ENCODE measurements at regions not wholly inside any gene's neighbourhood (a gene's known extent, or its start where the extent isn't known, plus 50 kb on each side); places are given as distances from the start of the nearest gene placed in this dataset.
"Not testable (repeated sequence)": the region's sequence is repeated elsewhere in the genome, so short reads cannot be mapped to it uniquely, and the experiment has no call there.

GRCh38 chr11:87970762-87971161 lies 204.5 kb downstream of the RAB38 start:
- DNase-seq (ENCODE audit: low spot score), result no peak

DNA sequence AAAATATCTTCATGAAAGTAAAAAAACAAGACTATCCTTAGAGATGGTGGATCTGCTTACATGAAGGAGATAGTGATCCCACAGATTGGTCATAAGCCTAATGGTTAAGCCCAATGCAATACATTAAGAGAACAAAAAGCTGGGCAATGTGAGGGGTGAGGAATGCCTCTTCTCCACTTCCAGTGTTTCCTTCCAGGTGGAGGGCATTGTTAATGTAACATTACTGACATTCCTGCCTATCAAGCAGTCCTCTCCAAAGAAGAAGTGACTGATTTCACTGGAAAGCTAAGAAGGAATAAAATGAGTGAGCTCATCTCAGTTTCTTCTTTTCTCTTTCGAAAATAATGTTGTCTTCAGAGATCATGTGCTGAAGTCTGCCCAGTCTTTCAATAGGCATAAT lies 207.8 kb downstream of the RAB38 start:
- no peak for DNase-seq (ENCODE audit: low spot score)

GRCh38 chr11:87966694-87967093 lies 208.5 kb downstream of the RAB38 start:
- no peak for DNase-seq (ENCODE audit: low spot score)

DNA sequence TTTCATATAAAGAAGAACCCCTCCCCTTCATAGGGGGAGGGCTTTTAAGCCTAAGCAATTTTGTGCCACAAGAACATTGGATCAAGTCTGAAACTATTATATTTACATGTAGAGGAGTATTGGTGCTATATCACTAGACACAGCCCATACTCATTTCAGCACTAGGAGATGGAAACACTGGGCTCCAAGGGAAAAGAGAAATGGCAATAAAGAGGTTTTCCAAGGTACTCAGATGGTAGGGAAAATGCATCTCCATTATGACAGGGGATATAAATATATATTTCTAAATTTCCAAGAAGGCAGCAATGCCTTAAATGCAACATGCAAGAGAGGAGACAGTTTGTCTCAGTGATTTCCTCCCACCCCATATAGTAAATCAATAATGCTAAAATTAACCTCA lies 209.0 kb downstream of the RAB38 start:
- DNase-seq (ENCODE audit: low spot score), result no peak

GRCh38 chr11:87961606-87962005 lies 213.6 kb downstream of the RAB38 start:
- DNase-seq (ENCODE audit: low spot score), result no peak

DNA sequence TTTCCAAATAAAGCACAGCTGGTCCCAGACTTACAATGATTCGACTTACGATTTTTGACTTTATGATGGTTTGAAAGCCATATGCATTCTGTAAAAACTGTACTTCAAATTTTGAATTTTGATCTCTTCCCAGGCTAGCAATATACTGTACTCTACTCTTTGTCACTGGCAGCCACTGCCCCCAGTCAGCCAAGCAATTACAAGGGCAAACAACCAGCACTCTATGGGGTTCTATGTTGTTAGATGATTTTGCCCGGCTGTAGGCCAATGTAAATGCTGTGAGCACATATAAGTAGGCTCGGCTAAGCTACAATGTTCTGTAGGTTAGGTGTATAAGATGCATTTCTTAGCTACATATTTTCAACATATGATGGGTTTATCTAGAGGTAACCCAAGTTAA lies 217.3 kb downstream of the RAB38 start:
- DNase-seq (ENCODE audit: low spot score), result no peak

DNA sequence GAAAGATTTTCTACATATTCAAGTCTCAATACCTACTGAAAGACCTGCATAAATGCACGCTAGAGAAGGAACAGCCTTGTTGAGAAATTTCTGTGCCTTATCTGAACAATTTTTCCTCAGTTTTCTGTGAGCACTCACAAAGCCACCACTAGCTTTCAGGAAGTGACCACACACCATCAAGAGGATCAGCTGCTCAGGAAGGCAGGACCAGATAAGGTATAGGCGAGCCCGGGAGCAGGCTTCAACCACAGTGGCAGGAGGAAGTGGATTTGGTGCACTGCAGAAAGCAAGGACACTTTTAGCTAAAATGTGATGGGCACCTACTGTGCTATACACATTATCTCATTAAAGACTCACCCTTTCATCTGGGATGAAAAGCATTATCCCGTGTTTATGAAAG lies 220.8 kb downstream of the RAB38 start:
- DNase-seq (ENCODE audit: low spot score), result no peak

DNA sequence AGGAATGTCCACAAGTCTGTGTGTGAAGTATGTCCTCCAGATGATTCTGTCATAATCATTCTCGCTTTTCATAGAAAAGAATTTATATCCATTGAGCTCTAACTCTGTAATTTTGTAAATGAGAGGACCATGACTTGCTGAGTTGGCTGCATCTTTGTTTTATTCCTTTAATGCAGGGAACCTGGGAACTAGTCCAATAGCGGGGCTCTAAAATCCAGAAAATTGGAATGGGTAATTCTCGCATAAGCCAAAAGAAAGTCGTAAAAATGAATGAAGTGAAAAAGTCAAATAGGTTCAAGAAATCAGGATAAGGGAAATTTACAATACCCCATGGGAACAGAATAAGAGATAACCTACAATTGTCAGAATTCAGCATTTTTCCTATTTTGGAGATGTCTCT lies 232.5 kb downstream of the RAB38 start:
- no peak for DNase-seq (ENCODE audit: low spot score)

DNA sequence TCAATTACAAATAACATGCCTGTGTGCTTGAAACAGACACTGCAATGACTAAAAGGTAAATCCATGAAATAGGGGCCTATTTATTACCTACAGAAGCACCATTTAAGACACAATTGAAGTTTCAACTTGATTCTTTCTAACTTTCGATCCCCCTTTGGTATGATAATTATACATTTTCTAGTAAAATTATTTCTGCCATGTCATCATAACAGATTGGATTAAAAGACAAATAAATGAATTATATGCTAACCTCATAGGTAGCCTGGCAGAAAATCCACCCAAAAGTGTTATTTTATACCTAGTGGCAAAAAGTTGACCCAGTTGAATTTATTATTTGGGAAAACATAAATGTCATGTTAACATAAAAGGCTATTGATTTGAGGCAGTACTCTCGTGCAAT lies 241.1 kb downstream of the RAB38 start:
- DNase-seq (ENCODE audit: low spot score), result no peak

DNA sequence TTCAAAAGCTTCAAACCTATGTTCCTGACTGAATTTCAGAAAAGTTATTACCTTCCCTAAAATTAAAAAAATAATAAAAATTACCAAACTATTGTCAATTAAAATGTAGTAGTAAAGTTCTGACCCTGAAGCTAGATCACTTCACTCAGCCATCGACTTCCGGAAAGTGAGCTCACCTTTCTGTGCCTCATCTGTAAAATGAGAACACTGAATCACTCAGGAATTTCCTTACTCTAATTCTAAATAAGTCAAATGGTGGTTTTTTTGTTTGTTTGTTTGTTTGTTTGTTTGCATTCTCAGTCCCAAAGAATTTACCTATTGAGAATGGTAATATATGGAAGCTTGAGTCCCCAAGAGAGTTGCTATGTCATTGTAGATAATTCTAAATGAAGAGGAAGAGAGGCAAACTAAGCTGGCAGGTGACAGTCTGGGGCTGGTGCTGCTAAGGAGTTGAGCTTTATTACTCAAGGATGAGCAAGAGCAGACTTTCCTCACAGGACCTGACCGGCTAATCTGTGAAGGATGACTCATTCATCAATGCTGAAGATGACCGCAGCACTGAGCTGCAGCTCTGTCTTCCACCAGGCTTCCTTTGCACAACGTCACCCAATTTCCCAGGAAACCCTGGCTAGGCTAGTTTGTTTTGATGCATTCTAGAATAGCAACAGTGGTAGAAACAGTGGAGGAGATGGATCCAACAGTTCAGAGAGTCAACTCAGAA lies 248.8 kb downstream of the RAB38 start:
- DNase-seq (ENCODE audit: low spot score), result no peak

DNA sequence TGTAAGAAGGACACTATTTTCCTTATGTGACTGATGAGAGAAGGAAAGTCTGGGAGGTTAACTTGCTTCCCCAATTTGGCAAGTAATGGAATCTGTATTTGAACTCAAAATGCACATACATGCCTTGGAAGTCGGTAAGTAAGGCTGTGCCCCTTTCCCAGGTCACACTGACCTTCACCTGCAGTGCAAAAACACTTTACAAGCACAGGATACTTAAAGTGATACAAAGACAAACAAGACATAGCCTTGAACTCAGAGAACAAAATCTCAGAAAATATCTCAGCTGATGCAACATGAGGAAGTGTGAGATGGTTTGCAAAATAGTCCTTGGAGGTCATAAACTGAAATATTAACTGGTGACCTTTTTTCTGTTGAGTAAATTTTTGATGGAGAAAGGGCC lies 251.1 kb downstream of the RAB38 start:
- no peak for DNase-seq (ENCODE audit: low spot score)

GRCh38 chr11:87917111-87917510 lies 258.1 kb downstream of the RAB38 start:
- DNase-seq (ENCODE audit: low spot score), result no peak

DNA sequence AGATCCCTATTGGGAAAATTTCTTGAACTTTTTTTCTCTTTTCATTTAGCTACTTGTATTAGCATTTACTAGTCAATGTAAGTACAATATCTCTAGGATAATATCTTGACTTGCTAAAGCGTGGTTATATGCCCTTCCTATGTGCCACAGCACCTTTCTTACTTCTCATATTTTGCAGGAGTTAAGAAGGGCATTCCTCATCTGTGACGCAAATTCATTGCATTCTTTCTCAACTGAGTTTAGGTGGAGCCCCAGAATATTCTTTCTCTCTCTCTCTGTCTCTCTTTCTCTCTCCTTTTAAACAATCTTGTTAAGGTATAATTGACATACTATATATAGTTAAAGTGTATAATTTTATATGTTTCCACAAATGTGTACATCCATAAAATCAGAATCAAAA lies 266.1 kb downstream of the RAB38 start:
- DNase-seq (ENCODE audit: low spot score), result no peak

GRCh38 chr11:87908086-87908485 lies 267.2 kb downstream of the RAB38 start:
- DNase-seq (ENCODE audit: low spot score), result no peak

GRCh38 chr11:87903345-87903744 lies 271.9 kb downstream of the RAB38 start:
- no peak for DNase-seq (ENCODE audit: low spot score)

GRCh38 chr11:87901341-87901740 lies 273.9 kb downstream of the RAB38 start:
- DNase-seq (ENCODE audit: low spot score), result no peak

DNA sequence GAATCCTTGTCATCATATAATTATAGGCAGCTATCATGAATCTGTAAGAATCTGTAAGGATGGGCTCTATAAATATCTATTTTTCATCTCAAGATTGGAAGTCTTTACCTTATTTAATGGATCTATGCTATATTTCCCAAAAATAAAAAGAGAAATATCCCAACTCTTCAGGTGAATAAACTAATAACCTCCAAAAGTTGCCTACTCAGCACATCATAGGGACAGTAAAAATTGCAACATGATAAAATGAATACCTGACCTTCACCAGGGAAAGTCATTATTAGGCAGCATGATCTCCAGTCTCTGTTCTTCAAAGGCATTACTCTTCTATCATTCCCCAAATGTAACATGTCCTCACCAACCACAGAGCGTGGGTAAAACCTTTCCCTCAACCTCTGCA lies 277.3 kb downstream of the RAB38 start:
- DNase-seq (ENCODE audit: low spot score), result no peak

- no peak for DNase-seq (ENCODE audit: low spot score)
These were observed 278.2 kb downstream of the RAB38 start for GRCh38 chr11:87897071-87897470.

DNA sequence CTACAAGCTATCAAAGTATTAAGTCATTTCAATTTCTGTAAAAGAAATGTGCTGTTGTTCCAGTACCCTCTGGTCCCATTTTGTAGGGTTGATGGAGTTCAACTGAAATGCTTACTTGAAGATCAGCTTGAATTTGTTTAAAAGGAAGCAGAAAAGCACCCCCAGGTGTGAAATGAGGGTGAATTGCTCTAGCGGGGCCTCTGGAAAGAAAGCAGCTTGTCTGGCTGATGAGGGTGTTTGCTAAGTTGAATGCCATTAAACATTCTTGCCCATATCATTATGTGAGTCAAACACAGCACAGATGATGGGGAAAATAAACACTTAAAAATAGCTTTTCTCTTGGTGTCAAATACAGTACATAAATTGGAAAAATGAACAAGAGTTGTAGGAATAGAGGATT lies 280.3 kb downstream of the RAB38 start:
- no peak for DNase-seq (ENCODE audit: low spot score)

- DNase-seq (ENCODE audit: low spot score), result no peak
These were observed 283.0 kb downstream of the RAB38 start for GRCh38 chr11:87892291-87892690.

- no peak for DNase-seq (ENCODE audit: low spot score)
These were observed 286.1 kb downstream of the RAB38 start for GRCh38 chr11:87889126-87889525.

- DNase-seq (ENCODE audit: low spot score), result not testable (repeated sequence)
These were observed 290.2 kb downstream of the RAB38 start for GRCh38 chr11:87885084-87885483.

DNA sequence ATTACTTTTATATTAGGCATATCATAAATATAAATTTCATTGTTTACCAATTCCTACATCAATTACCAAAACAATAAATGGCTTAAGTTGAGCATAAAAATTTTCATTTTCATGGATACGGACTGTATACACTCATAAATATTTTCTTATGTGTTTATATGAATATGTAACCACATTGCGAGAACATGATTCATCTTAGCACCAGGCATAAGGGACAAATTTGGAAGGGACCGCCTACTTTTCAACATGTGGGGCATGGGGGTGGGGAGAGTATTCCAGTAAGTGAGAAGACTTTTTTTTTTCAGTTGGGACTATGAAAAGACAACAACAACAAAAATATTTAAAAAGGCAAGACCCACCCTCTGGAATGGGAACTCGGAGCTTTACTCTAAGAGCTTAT lies 296.1 kb downstream of the RAB38 start:
- no peak for DNase-seq (ENCODE audit: low spot score)

- DNase-seq (ENCODE audit: low spot score), result no peak
These were observed 296.8 kb downstream of the RAB38 start for GRCh38 chr11:87878373-87878825.

Data from CD4-positive, alpha-beta T cell treated with Interleukin-6 at 100 ng/mL for 8 hours (primary cell).